GM23338 (cell line): ENCODE measurements at regions not wholly inside any gene's neighbourhood (a gene's known extent, or its start where the extent isn't known, plus 50 kb on each side); places are given as distances from the start of the nearest gene placed in this dataset.

Experiments
- ATAC-seq: fragments of 200-7000 bp; cut with Tn5 transposase; 3 replicates; pipeline ENCODE4 v1.9.1; 2020
- DNase-seq: peaks from one replicate; pipeline ENCODE4 v3.0.0-alpha.2; 2015; ENCODE audit warnings: low spot score
- H2AFZ ChIP-seq: fragments of 200-600 bp; sonication (generic); 2 replicates; pipeline ENCODE4 v1.8.0; 2016; ENCODE audit warnings: antibody characterized with exemption, mild to moderate bottlenecking, moderate library complexity
- H3F3A ChIP-seq: fragments of 200-600 bp; sonication (generic); replicated peaks from 2 replicates; pipeline ENCODE4 v1.8.0; 2017; ENCODE audit warnings: antibody characterized with exemption, mixed run types, low read depth
- H3K27ac ChIP-seq: fragments of 200-600 bp; sonication (generic); 2 replicates; pipeline ENCODE4 v1.6.1; 2016; ENCODE audit warnings: low read depth
- H3K27me3 ChIP-seq: fragments of 200-600 bp; sonication (generic); 2 replicates; pipeline ENCODE4 v1.8.0; 2016; ENCODE audit warnings: mild to moderate bottlenecking, mixed run types, moderate library complexity; ENCODE audit not compliant: insufficient read depth
- H3K36me3 ChIP-seq: fragments of 200-600 bp; sonication (generic); 2 replicates; pipeline ENCODE4 v1.8.0; 2016; ENCODE audit warnings: mild to moderate bottlenecking; ENCODE audit not compliant: insufficient read depth
- H3K4me1 ChIP-seq: fragments of 200-600 bp; sonication (generic); 2 replicates; pipeline ENCODE4 v1.8.0; 2016; ENCODE audit warnings: mild to moderate bottlenecking, moderate library complexity; ENCODE audit not compliant: insufficient read depth
- H3K4me2 ChIP-seq: fragments of 200-600 bp; sonication (generic); 2 replicates; pipeline ENCODE4 v1.7.1; 2017; ENCODE audit warnings: mixed run types
- H3K4me3 ChIP-seq: fragments of 200-600 bp; sonication (generic); 2 replicates; pipeline ENCODE4 v1.6.1; 2016; ENCODE audit warnings: mixed run types
- H3K79me2 ChIP-seq: fragments of 200-600 bp; sonication (generic); replicated peaks from 2 replicates; pipeline ENCODE4 v1.8.0; 2017; ENCODE audit warnings: mild to moderate bottlenecking; ENCODE audit not compliant: insufficient read depth
- H3K9me2 ChIP-seq: fragments of 200-600 bp; sonication (generic); 2 replicates; pipeline ENCODE4 v1.8.0; 2017; ENCODE audit not compliant: insufficient read depth
- H4K20me1 ChIP-seq: fragments of 200-600 bp; sonication (generic); replicated peaks from 2 replicates; pipeline ENCODE4 v1.8.0; 2017; ENCODE audit warnings: mild to moderate bottlenecking; ENCODE audit not compliant: insufficient read depth
- H3K27ac Mint-ChIP-seq: 2 replicates; pipeline ENCODE4 v1.8.0; 2020; ENCODE audit warnings: inconsistent platforms, mild to moderate bottlenecking, moderate library complexity, mixed read lengths
- H3K27me3 Mint-ChIP-seq: 3 replicates; pipeline ENCODE4 v1.8.0; 2022; ENCODE audit warnings: low read depth, mild to moderate bottlenecking, moderate library complexity, mixed read lengths, inconsistent platforms; ENCODE audit not compliant: insufficient read depth, poor library complexity
- H3K36me3 Mint-ChIP-seq: 3 replicates; pipeline ENCODE4 v1.8.0; 2021; ENCODE audit warnings: low read depth, mild to moderate bottlenecking, inconsistent platforms, moderate library complexity, mixed read lengths
- H3K4me1 Mint-ChIP-seq: 3 replicates; pipeline ENCODE4 v1.8.0; 2020; ENCODE audit warnings: mild to moderate bottlenecking, inconsistent platforms, mixed read lengths
- H3K4me3 Mint-ChIP-seq: 3 replicates; pipeline ENCODE4 v1.8.0; 2021; ENCODE audit warnings: moderate library complexity, mild to moderate bottlenecking, inconsistent platforms, mixed read lengths
- H3K9me3 Mint-ChIP-seq: 3 replicates; pipeline ENCODE4 v1.8.0; 2020; ENCODE audit warnings: moderate library complexity, mild to moderate bottlenecking, inconsistent platforms, mixed read lengths
- CREB1 ChIP-seq: fragments of 250-450 bp; sonication (Bioruptor Pico); IDR thresholded peaks from 2 replicates; pipeline ENCODE4 v1.5.0; 2020; ENCODE audit warnings: low read depth, mild to moderate bottlenecking, moderate library complexity
- CTCF ChIP-seq, 2 experiments: fragments of 200-600 bp in 1 of 2; sonication (generic) in 1 of 2; conservative IDR thresholded peaks; 2 replicates each; pipeline versions ENCODE4 v1.5.1 to v1.6.1; 2016 to 2017; ENCODE audit warnings: antibody characterized with exemption in 2 of 2, low read depth in 2 of 2, mild to moderate bottlenecking in 2 of 2, moderate library complexity in 1 of 2
- ETS1 ChIP-seq: IDR thresholded peaks from 2 replicates; pipeline ENCODE4 v1.6.1; 2016; ENCODE audit warnings: antibody characterized with exemption
- EZH2 ChIP-seq: fragments of 200-600 bp; sonication (generic); IDR thresholded peaks from one replicate; pipeline ENCODE4 v1.8.0; 2017; ENCODE audit warnings: antibody characterized with exemption, mild to moderate bottlenecking, low read depth; ENCODE audit not compliant: unreplicated experiment
- EZH2phosphoT487 ChIP-seq: fragments of 200-600 bp; sonication (generic); IDR thresholded peaks from one replicate; pipeline ENCODE4 v1.8.1; 2018; ENCODE audit warnings: antibody characterized with exemption; ENCODE audit not compliant: unreplicated experiment
- JUNB ChIP-seq: IDR thresholded peaks from one replicate; pipeline ENCODE4 v1.6.1; 2016; ENCODE audit warnings: antibody characterized with exemption; ENCODE audit not compliant: unreplicated experiment
- NANOG ChIP-seq: IDR thresholded peaks from 2 replicates; pipeline ENCODE4 v1.6.1; 2016; ENCODE audit warnings: antibody characterized with exemption, borderline replicate concordance
- POLR2AphosphoS5 ChIP-seq: IDR thresholded peaks from 2 replicates; pipeline ENCODE4 v1.6.1; 2016; ENCODE audit warnings: antibody characterized with exemption, low read depth
- REST ChIP-seq: IDR thresholded peaks from one replicate; pipeline ENCODE4 v1.6.1; 2018; ENCODE audit warnings: antibody characterized with exemption; ENCODE audit not compliant: unreplicated experiment
- STAT1 ChIP-seq: IDR thresholded peaks from one replicate; pipeline ENCODE4 v1.6.1; 2016; ENCODE audit warnings: antibody characterized with exemption; ENCODE audit not compliant: unreplicated experiment
- ZNF114 ChIP-seq: fragments of 250-450 bp; sonication (Bioruptor Pico); IDR thresholded peaks from 2 replicates; pipeline ENCODE4 v1.5.0; 2020; ENCODE audit warnings: mild to moderate bottlenecking, moderate library complexity
- ZNF331 ChIP-seq: fragments of 250-450 bp; sonication (Bioruptor Pico); IDR thresholded peaks from 2 replicates; pipeline ENCODE4 v1.5.0; 2020; ENCODE audit warnings: low read depth, mild to moderate bottlenecking, moderate library complexity
- ZNF462 ChIP-seq: fragments of 250-450 bp; sonication (Bioruptor Pico); IDR thresholded peaks from 2 replicates; pipeline ENCODE4 v1.5.0; 2020; ENCODE audit warnings: mild to moderate bottlenecking, moderate library complexity

- H2AFZ ChIP-seq = no peak overlapping the region
- no peaks in the 10 kb centered on the region for H3K27me3 ChIP-seq
- H3K27ac Mint-ChIP-seq = no peak overlapping the region
These were observed 376.2 kb upstream of the LARGE1 start for GRCh38 chr22:34296461-34296860.

More at GRCh38 chr22:34296461-34296860, 376.2 kb upstream of the LARGE1 start:
- Histone ChIP-seq H3K9me2 (peaks cover 5% of the 10 kb centered on the region; the same call in 1 of the 2 replicates), H3K27ac (no peak overlapping the region), H3F3A (no peaks in the 10 kb centered on the region), H3K4me3 (no peak overlapping the region), H3K4me2 (no peak overlapping the region), H4K20me1 (no peaks in the 10 kb centered on the region), H3K79me2 (no peaks in the 10 kb centered on the region), H3K36me3 (no peaks in the 10 kb centered on the region; the same call in 1 of the 2 replicates), H3K4me1 (no peaks in the 10 kb centered on the region)
- Mint-ChIP-seq H3K4me3 (no peak overlapping the region), H3K36me3 (no peaks in the 10 kb centered on the region), H3K9me3 (peaks cover 56% of the 10 kb centered on the region), H3K4me1 (no peaks in the 10 kb centered on the region), H3K27me3 (peaks cover 2% of the 10 kb centered on the region)
- DNase-seq (no peak), ATAC-seq (no peak)
- TF ChIP-seq JUNB = no peak
- TF ChIP-seq NANOG = no peak
- TF ChIP-seq EZH2 = no peak
- no peak for TF ChIP-seq ZNF114 (CRISPR knock-in tag)
- TF ChIP-seq ZNF462 = no peak
- no peak for TF ChIP-seq CREB1
- TF ChIP-seq ETS1 = no peak
- TF ChIP-seq STAT1 = no peak
- TF ChIP-seq EZH2phosphoT487 = no peak
- TF ChIP-seq ZNF331 (CRISPR knock-in tag) = no peak
- no peak for TF ChIP-seq REST
- no peak for TF ChIP-seq CTCF (conservative IDR thresholded peaks at IDR 0.05; ENCODE audit: low read depth in 2 of 2)
- TF ChIP-seq POLR2AphosphoS5 = no peak
